ENCODE measurements at regions not wholly inside any gene's neighbourhood (a gene's known extent, or its start where the extent isn't known, plus 50 kb on each side); places are given as distances from the start of the nearest gene placed in this dataset.

- TF ChIP-seq ZFX (IDR thresholded peaks at IDR 0.05; ENCODE audit: borderline replicate concordance), result no peak
- no peak for TF ChIP-seq CTCF (IDR thresholded peaks at IDR 0.05)
- no peak overlapping the region for H3K27ac ChIP-seq
Observed at GRCh38 chr4:123929565-123929964, 533.0 kb downstream of the SPRY1 start.

GRCh38 chr4:123930996-123931395 is 534.4 kb downstream of the SPRY1 start:
- TF ChIP-seq ZFX (IDR thresholded peaks at IDR 0.05; ENCODE audit: borderline replicate concordance), result no peak
- TF ChIP-seq CTCF (IDR thresholded peaks at IDR 0.05), result no peak
- no peak overlapping the region for H3K27ac ChIP-seq

- TF ChIP-seq CTCF (IDR thresholded peaks at IDR 0.05), result no peak
- TF ChIP-seq ZFX (IDR thresholded peaks at IDR 0.05; ENCODE audit: borderline replicate concordance), result no peak
- H3K27ac ChIP-seq, result no peak overlapping the region
Observed at GRCh38 chr4:123934096-123934495, 537.5 kb downstream of the SPRY1 start.

- no peak overlapping the region for H3K27ac ChIP-seq
- TF ChIP-seq ZFX (IDR thresholded peaks at IDR 0.05; ENCODE audit: borderline replicate concordance), result no peak
- no peak for TF ChIP-seq CTCF (IDR thresholded peaks at IDR 0.05)
Observed at GRCh38 chr4:123936621-123937043, 540.0 kb downstream of the SPRY1 start.

GRCh38 chr4:123937581-123937980 is 541.0 kb downstream of the SPRY1 start:
- H3K27ac ChIP-seq, result no peak overlapping the region
- TF ChIP-seq CTCF (IDR thresholded peaks at IDR 0.05) (no peak), ZFX (IDR thresholded peaks at IDR 0.05; ENCODE audit: borderline replicate concordance) (no peak)

- TF ChIP-seq CTCF (IDR thresholded peaks at IDR 0.05) (no peak), ZFX (IDR thresholded peaks at IDR 0.05; ENCODE audit: borderline replicate concordance) (no peak)
- no peak overlapping the region for H3K27ac ChIP-seq
Observed at GRCh38 chr4:123939621-123940020, 543.0 kb downstream of the SPRY1 start.

GRCh38 chr4:123940604-123941003 is 544.0 kb downstream of the SPRY1 start:
- TF ChIP-seq CTCF (IDR thresholded peaks at IDR 0.05) (no peak), ZFX (IDR thresholded peaks at IDR 0.05; ENCODE audit: borderline replicate concordance) (no peak)
- no peak overlapping the region for H3K27ac ChIP-seq

Data from 22Rv1 (cell line).